NCI-H146 (cell line): ENCODE measurements at regions not wholly inside any gene's neighbourhood (a gene's known extent, or its start where the extent isn't known, plus 50 kb on each side); places are given as distances from the start of the nearest gene placed in this dataset.

ENCODE experiments used
- DNase-seq: peaks from one replicate; lab custom pipeline; 2025; lab: John Stamatoyannopoulos, UW

- DNase-seq: no peak
Measured at GRCh38 chr6:22883061-22883717, 313.8 kb downstream of the HDGFL1 start.

GRCh38 chr6:22884456-22884855 is 315.1 kb downstream of the HDGFL1 start:
- no peak for DNase-seq

- DNase-seq: peak; percentile 92
Measured at GRCh38 chr6:22886650-22887581, 317.6 kb downstream of the HDGFL1 start.

- DNase-seq: no peak
Measured at GRCh38 chr6:22888163-22888752, 318.9 kb downstream of the HDGFL1 start.

- no peak for DNase-seq
Measured at GRCh38 chr6:22891934-22892333, 322.6 kb downstream of the HDGFL1 start.

- no peak for DNase-seq
Measured at GRCh38 chr6:22892452-22892851, 323.1 kb downstream of the HDGFL1 start.

- no peak for DNase-seq
Measured at GRCh38 chr6:22896696-22897095, 327.3 kb downstream of the HDGFL1 start.

- DNase-seq: no peak
Measured at GRCh38 chr6:22899426-22899825, 330.1 kb downstream of the HDGFL1 start.

GRCh38 chr6:22903826-22904225 is 334.5 kb downstream of the HDGFL1 start:
- DNase-seq: no peak

GRCh38 chr6:22904431-22904830 is 335.1 kb downstream of the HDGFL1 start:
- DNase-seq: no peak

GRCh38 chr6:22906091-22906549 is 336.8 kb downstream of the HDGFL1 start:
- DNase-seq: no peak

GRCh38 chr6:22907085-22907484 is 337.7 kb downstream of the HDGFL1 start:
- no peak for DNase-seq

- no peak for DNase-seq
Measured at GRCh38 chr6:22910370-22910769, 341.0 kb downstream of the HDGFL1 start.

GRCh38 chr6:22913612-22914011 is 344.2 kb downstream of the HDGFL1 start:
- DNase-seq: no peak

- DNase-seq: no peak
Measured at GRCh38 chr6:22917344-22917743, 348.0 kb downstream of the HDGFL1 start.

- DNase-seq: no peak
Measured at GRCh38 chr6:22921828-22922227, 352.5 kb downstream of the HDGFL1 start.

- peak; percentile 4 for DNase-seq
Measured at GRCh38 chr6:22925304-22925835, 356.0 kb downstream of the HDGFL1 start.

GRCh38 chr6:22925920-22926789 is 356.8 kb downstream of the HDGFL1 start:
- DNase-seq: peak; percentile 47

GRCh38 chr6:22926790-22927354 is 357.5 kb downstream of the HDGFL1 start:
- peak; percentile 13 for DNase-seq

GRCh38 chr6:22928775-22929174 is 359.4 kb downstream of the HDGFL1 start:
- peak; percentile 19 for DNase-seq
